T-cell (primary cell): ENCODE measurements at regions not wholly inside any gene's neighbourhood (a gene's known extent, or its start where the extent isn't known, plus 50 kb on each side); places are given as distances from the start of the nearest gene placed in this dataset.
A peak's percentile ranks its signal among the peaks of the same experiment; 100 is the strongest.

Source experiments
- ATAC-seq, 4 experiments: fragments of 200-7000 bp in 3 of 4; fragments of 150-1000 bp in 1 of 4; cut with Tn5 transposase; replicated peaks in 1 of 4; 1 replicate in 3 of 4; 2 replicates in 1 of 4; pipeline ENCODE4 v1.10.0; 2021; ENCODE audit warnings: moderate library complexity in 3 of 4, mild to moderate bottlenecking in 2 of 4, moderate number of reproducible peaks in 1 of 4
- CTCF ChIA-PET, 2 donors: fragments of 300-600 bp; sonication (Branson Sonifier 250); formaldehyde crosslinking; loops; one replicate each; lab custom pipeline; 2022; ENCODE audit warnings: antibody characterized with exemption in 2 of 2; lab: Charles Lee
- POLR2A ChIA-PET, 2 donors: fragments of 300-600 bp; sonication (Branson Sonifier 250); formaldehyde crosslinking; loops; one replicate each; lab custom pipeline; 2022; ENCODE audit warnings: antibody characterized with exemption in 2 of 2; lab: Charles Lee
- DNase-seq, 35 experiments: peaks; one replicate each; pipeline versions ENCODE4 v3.0.0 to v3.0.0-alpha.2; 2013 to 2023
- H3K27ac ChIP-seq: one replicate; pipeline ENCODE4 v1.5.1; 2013; ENCODE audit warnings: low read length
- H3K27me3 ChIP-seq, 2 experiments: replicated peaks in 1 of 2; 1 replicate in 1 of 2; 2 replicates in 1 of 2; pipeline versions ENCODE4 v1.6.1 to v1.7.0; 2013; ENCODE audit warnings: low read length in 1 of 2, mixed read lengths in 1 of 2; ENCODE audit not compliant: control insufficient read depth in 2 of 2, insufficient read depth in 2 of 2; ENCODE audit errors: extremely low read depth in 1 of 2
- H3K36me3 ChIP-seq, 2 donors: 1 replicate in 1 of 2; 2 replicates in 1 of 2; pipeline versions ENCODE4 v1.6.1 to v1.7.0; 2013; ENCODE audit warnings: low read length in 1 of 2; ENCODE audit not compliant: control insufficient read depth in 2 of 2, insufficient read depth in 1 of 2; ENCODE audit errors: extremely low read depth in 1 of 2
- H3K4me1 ChIP-seq, 2 experiments: 1 replicate in 1 of 2; 2 replicates in 1 of 2; pipeline versions ENCODE4 v1.6.1 to v1.7.0; 2013; ENCODE audit warnings: low read length in 2 of 2, mixed read lengths in 1 of 2; ENCODE audit not compliant: insufficient read depth in 2 of 2, control insufficient read depth in 1 of 2; ENCODE audit errors: extremely low read depth in 1 of 2
- H3K4me3 ChIP-seq, 2 donors: 1 replicate in 1 of 2; 2 replicates in 1 of 2; pipeline versions ENCODE4 v1.5.1 to v1.7.0; 2013; ENCODE audit warnings: mild to moderate bottlenecking in 2 of 2, low read length in 1 of 2, moderate library complexity in 1 of 2; ENCODE audit not compliant: control insufficient read depth in 1 of 2; ENCODE audit errors: extremely low read depth in 1 of 2
- H3K9me3 ChIP-seq: 2 replicates; pipeline ENCODE4 v1.7.0; 2013
- H3K27ac Mint-ChIP-seq, 2 donors: one replicate each; pipeline ENCODE4 v1.8.0; 2020 to 2021; ENCODE audit warnings: mild to moderate bottlenecking in 2 of 2, mixed read lengths in 2 of 2
- H3K27me3 Mint-ChIP-seq, 2 donors: one replicate each; pipeline ENCODE4 v1.8.0; 2021 to 2022; ENCODE audit warnings: mixed read lengths in 2 of 2
- H3K36me3 Mint-ChIP-seq: one replicate; pipeline ENCODE4 v1.8.0; 2021; ENCODE audit warnings: mixed read lengths
- H3K4me1 Mint-ChIP-seq, 3 donors: one replicate each; pipeline ENCODE4 v1.8.0; 2020 to 2022; ENCODE audit warnings: mixed read lengths in 3 of 3, mild to moderate bottlenecking in 1 of 3
- H3K4me3 Mint-ChIP-seq, 3 donors: one replicate each; pipeline ENCODE4 v1.8.0; 2020 to 2022; ENCODE audit warnings: mild to moderate bottlenecking in 3 of 3, mixed read lengths in 3 of 3, moderate library complexity in 3 of 3
- H3K9me3 Mint-ChIP-seq, 3 donors: one replicate each; pipeline ENCODE4 v1.8.0; 2020 to 2022; ENCODE audit warnings: mixed read lengths in 3 of 3
- WGBS: methylation state at CpG from one replicate; pipeline ENCODE4 v1.1.5; 2013; ENCODE audit warnings: missing lambda C conversion rate; ENCODE audit not compliant: insufficient coverage; 5-methylcytosine and 5-hydroxymethylcytosine counted together

DNA sequence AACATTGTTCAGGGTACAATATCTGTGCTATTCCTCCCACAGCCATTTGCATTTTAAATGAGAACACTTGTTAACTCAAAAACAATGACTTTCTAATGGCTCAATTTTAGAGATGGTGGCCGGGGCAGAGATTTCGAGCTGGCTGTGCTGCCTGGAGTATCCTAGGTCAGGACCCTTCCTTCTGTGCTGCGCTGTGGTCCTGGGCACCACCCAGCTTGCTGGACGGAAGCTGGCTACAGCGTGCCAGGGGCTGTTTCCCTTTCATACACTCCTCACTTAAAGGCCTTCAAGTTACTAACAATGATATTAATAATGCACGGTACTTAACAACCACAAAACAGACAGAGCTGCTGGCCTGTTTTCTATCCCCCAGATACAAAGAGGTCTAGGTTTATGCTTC is 194.4 kb upstream of the CST7 start:
- Histone ChIP-seq H3K27me3 (peaks cover 0 to 8% of the 10 kb centered on the region in 2 experiments), H3K27ac (no peak overlapping the region), H3K4me3 (no peak overlapping the region), H3K4me1 (no peaks in the 10 kb centered on the region), H3K36me3 (no peaks in the 10 kb centered on the region), H3K9me3 (no peaks in the 10 kb centered on the region)
- ATAC-seq (no peak), DNase-seq (no peak)
- POLR2A ChIA-PET: no interaction called here
- CTCF ChIA-PET: interaction anchor here in 1 of 2 donors (0.5 kb wide), 1 partner anchor 639 kb away, joined by 4 read pairs; no protein-coding TSS in a partner anchor
- 94% methylated on average over 4 of the region's 6 CpGs for WGBS
- Mint-ChIP-seq H3K27ac (no peak overlapping the region), H3K4me3 (no peak overlapping the region), H3K36me3 (no peaks in the 10 kb centered on the region), H3K9me3 (peaks cover 0 to 2% (median 0%) of the 10 kb centered on the region in 3 donors), H3K4me1 (peaks cover 0 to 4% (median 0%) of the 10 kb centered on the region in 3 donors), H3K27me3 (peaks cover 9 to 10% of the 10 kb centered on the region in 2 donors)

DNA sequence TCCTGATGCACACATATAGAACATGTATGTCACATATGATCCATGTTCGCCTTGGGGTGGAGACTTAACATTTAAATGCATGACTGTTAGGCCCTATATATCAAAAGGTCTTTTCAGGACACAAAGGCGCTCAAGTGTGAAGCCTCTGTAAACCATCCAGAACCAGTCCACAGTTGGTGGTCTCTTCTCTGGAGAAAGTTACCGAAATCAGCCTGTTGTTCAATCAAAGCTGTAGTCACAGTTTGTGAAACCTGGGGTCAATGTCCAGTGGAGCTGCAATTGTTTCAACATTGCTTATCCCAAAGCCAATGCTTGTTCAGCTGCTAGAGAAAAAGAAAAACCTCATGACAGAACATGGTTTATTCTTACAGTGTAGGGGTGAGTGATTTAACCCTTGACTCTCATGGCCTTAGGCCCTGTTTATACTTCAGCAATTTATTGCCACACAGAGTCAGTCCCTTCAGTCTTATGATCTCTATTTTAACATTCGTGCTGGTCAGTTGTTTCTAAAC is 193.6 kb upstream of the CST7 start:
- H3K36me3 Mint-ChIP-seq: no peaks in the 10 kb centered on the region
- ChIA-PET POLR2A (no interaction called here), CTCF (interaction anchor here in 1 of 2 donors (0.5 kb wide), 1 partner anchor 640 kb away, joined by 4 read pairs; no protein-coding TSS in a partner anchor)
- no peak for DNase-seq
- H3K27ac Mint-ChIP-seq: no peak overlapping the region
- peaks cover 0 to 7% (median 4%) of the 10 kb centered on the region in 3 donors for H3K9me3 Mint-ChIP-seq
- ATAC-seq: no peak
- H3K27me3 ChIP-seq: peaks cover 0 to 8% of the 10 kb centered on the region in 2 experiments
- H3K4me3 ChIP-seq: no peak overlapping the region
- H3K4me3 Mint-ChIP-seq: no peak overlapping the region
- H3K36me3 ChIP-seq: no peaks in the 10 kb centered on the region
- peaks cover 0 to 4% (median 0%) of the 10 kb centered on the region in 3 donors for H3K4me1 Mint-ChIP-seq
- 83% methylated on average over 1 of the region's 4 CpGs for WGBS
- H3K27me3 Mint-ChIP-seq: peaks cover 9 to 10% of the 10 kb centered on the region in 2 donors
- no peaks in the 10 kb centered on the region for H3K4me1 ChIP-seq
- no peak overlapping the region for H3K27ac ChIP-seq
- no peaks in the 10 kb centered on the region for H3K9me3 ChIP-seq

DNA sequence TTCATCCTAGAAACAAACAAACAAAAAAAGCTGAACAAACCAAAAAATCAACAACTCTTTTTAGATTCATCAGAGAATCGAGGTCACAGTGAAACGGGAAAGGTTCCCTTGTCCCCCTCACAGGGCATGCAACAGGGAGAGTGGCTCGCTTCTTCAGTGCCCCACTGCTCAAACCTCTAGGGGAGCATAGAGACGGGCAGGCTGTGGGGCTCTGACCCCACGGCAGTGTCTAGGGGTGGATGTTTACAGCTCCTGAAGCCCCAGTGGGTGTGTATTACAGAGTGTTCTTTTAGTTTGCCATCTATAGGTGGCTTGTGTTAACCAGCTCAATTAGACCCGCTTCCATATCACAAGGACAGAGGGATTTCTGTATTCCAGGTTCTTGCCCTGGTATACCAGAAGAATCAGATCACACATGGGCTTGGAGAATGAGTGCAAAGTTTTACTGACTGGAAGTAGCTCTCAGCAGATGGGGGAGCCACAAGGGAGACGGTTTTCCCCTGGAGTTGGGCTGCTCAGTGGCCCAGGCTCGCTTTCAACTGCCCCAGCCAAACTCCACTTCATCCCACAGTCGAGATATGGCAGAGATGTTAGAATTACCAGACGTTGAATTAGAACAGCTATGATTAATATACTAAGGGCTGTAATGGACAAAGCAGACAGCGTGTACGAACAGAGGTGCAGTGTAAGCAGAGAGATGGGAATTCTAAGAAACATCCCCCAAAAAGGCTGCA is 192.6 kb upstream of the CST7 start:
- 100% methylated on average over 2 of the region's 12 CpGs for WGBS
- no peak for DNase-seq
- no peak overlapping the region for H3K4me3 Mint-ChIP-seq
- CTCF ChIA-PET: no interaction called here
- H3K9me3 Mint-ChIP-seq: peaks cover 0 to 8% (median 4%) of the 10 kb centered on the region in 3 donors
- POLR2A ChIA-PET: no interaction called here
- H3K4me1 Mint-ChIP-seq: peaks cover 0 to 4% (median 0%) of the 10 kb centered on the region in 3 donors
- Histone ChIP-seq H3K4me1 (no peaks in the 10 kb centered on the region), H3K27me3 (peaks cover 0 to 8% of the 10 kb centered on the region in 2 experiments), H3K4me3 (no peak overlapping the region), H3K9me3 (no peaks in the 10 kb centered on the region), H3K27ac (no peak overlapping the region), H3K36me3 (no peaks in the 10 kb centered on the region)
- H3K27me3 Mint-ChIP-seq: peaks cover 9 to 10% of the 10 kb centered on the region in 2 donors
- H3K27ac Mint-ChIP-seq: no peak overlapping the region
- no peak for ATAC-seq
- H3K36me3 Mint-ChIP-seq: no peaks in the 10 kb centered on the region

DNA sequence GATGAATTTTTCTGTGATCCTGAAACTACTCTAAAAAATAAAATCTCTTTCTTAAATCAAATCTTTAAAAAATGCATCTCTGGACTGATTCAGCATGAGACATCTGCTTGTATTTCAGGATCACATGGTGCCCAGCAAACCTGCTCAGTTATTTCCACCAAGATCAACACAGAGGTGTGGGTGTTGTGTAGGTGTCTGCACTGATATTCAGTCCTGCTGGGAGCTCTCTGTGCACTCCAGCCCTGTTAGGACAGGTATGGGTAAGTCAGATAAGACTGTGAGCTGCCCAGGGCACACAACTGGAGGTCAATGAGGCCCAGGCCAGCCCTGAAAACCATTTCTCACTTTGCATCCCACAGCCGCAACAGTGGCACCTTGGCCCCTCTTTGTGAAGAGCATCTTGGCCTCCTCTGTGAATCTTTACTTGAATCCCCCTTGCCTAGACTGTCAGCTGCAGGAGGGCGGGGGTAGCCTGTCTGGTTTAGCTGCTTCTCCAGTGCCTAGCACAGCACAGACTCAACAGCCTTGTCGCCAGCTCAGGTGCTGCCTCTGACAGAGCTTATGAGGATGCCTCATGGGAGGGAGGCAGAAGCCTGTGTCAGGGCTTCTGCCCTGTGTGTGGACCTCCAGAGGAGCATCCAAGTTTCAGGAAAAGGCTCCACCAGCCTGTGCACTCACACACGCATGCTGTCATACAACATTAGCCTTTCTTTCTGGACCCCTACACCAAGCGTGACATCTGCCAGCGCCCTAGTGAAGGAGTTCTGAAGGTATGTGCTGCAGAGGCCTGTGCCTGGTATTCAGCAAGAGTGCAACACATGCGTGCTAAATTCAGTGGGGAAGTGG is 187.6 kb upstream of the CST7 start:
- DNase-seq: peak in 1 of 35 experiments; percentile 2

DNA sequence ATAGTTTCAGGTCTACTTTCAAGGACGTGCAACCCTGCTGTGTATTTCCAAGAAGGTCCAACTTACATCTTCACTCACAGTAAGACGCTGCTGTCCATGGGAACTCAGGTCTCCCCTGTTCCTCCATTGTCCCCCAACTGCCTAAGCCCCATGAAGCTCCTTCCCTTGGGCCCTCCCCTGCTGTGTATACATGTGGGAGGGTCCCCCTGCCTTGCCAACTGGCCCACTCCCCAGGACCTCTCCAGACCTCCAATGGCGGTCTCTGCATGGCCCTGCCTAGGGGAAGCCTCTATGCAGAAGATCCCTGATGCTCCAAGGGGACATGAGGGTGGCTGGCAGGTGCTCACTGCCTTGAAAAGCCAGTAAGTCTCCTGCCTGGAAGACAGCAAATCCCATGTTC is 186.7 kb upstream of the CST7 start:
- H3K4me3 Mint-ChIP-seq: no peak overlapping the region
- DNase-seq: peak in 2 of 35 experiments; percentile 3 to 15
- H3K36me3 Mint-ChIP-seq: no peaks in the 10 kb centered on the region

More for the DNA sequence above, 187.6 kb upstream of the CST7 start:
- Histone ChIP-seq H3K27ac (no peak overlapping the region), H3K9me3 (no peaks in the 10 kb centered on the region), H3K4me1 (no peaks in the 10 kb centered on the region), H3K4me3 (no peak overlapping the region), H3K36me3 (no peaks in the 10 kb centered on the region), H3K27me3 (peaks cover 0 to 28% of the 10 kb centered on the region in 2 experiments)
- no peaks in the 10 kb centered on the region for H3K4me1 Mint-ChIP-seq
- H3K9me3 Mint-ChIP-seq: peaks cover 0 to 8% (median 4%) of the 10 kb centered on the region in 3 donors
- ChIA-PET POLR2A (no interaction called here), CTCF (no interaction called here)
- peak in 1 of 4 experiments; percentile 10 for ATAC-seq
- 83% methylated on average over 3 of the region's 7 CpGs for WGBS
- peaks cover 7 to 21% of the 10 kb centered on the region in 2 donors for H3K27me3 Mint-ChIP-seq
- no peak overlapping the region for H3K4me3 Mint-ChIP-seq
- no peaks in the 10 kb centered on the region for H3K36me3 Mint-ChIP-seq
- H3K27ac Mint-ChIP-seq: no peak overlapping the region

DNA sequence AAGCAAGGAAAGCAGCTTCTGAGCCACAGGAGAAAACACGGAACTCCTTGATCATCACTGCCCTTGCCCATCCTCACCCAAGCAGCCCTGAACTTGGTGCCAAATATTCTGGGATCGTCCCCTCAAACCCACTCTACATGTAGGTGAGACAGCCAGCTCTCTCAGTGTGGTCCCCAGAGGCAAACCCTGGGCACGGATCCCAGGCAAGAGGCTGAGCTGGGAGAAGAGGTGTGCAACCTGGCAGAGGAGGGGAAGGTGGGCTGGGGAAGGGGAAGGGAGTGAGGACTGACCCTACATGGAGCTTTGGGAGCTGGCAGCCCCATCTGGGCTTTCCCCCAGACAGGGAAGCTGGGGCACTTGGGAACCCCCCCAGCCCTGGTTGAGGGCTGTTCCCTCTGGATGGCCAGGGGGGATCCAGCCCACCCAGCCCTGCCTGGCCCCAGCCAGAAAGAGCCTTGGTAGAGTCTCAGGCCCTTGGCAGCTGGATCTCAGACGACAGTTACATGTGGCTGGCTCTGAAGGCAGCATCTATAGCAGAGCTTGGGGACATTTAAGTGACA is 186.2 kb upstream of the CST7 start:
- WGBS: 45% methylated on average over 2 of the region's 4 CpGs
- Histone ChIP-seq H3K36me3 (no peaks in the 10 kb centered on the region), H3K27me3 (peaks cover 0 to 28% of the 10 kb centered on the region in 2 experiments), H3K4me3 (no peak overlapping the region), H3K4me1 (no peaks in the 10 kb centered on the region), H3K9me3 (no peaks in the 10 kb centered on the region), H3K27ac (no peak overlapping the region)
- no peak for ATAC-seq
- Mint-ChIP-seq H3K36me3 (no peaks in the 10 kb centered on the region), H3K27ac (no peak overlapping the region), H3K9me3 (peaks cover 0 to 8% (median 4%) of the 10 kb centered on the region in 3 donors), H3K4me1 (no peaks in the 10 kb centered on the region), H3K4me3 (no peak overlapping the region), H3K27me3 (peaks cover 1 to 18% of the 10 kb centered on the region in 2 donors)
- DNase-seq: peak in 1 of 35 experiments; percentile 21
- CTCF ChIA-PET: interaction anchor here in 1 of 2 donors (0.6 kb wide), 1 partner anchor 38 kb away, joined by 3 read pairs; no protein-coding TSS in a partner anchor
- POLR2A ChIA-PET: no interaction called here

More for the DNA sequence above, 186.7 kb upstream of the CST7 start:
- H3K27ac ChIP-seq: no peak overlapping the region
- WGBS: 100% methylated on average over 2 of the region's 3 CpGs
- CTCF ChIA-PET: interaction anchor here in 1 of 2 donors (0.6 kb wide), 1 partner anchor 39 kb away, joined by 3 read pairs; no protein-coding TSS in a partner anchor
- no peaks in the 10 kb centered on the region for H3K36me3 ChIP-seq
- Mint-ChIP-seq H3K4me1 (no peaks in the 10 kb centered on the region), H3K27ac (no peak overlapping the region), H3K9me3 (peaks cover 0 to 8% (median 4%) of the 10 kb centered on the region in 3 donors), H3K27me3 (peaks cover 3 to 18% of the 10 kb centered on the region in 2 donors)
- no peak overlapping the region for H3K4me3 ChIP-seq
- ATAC-seq: no peak
- POLR2A ChIA-PET: no interaction called here
- H3K4me1 ChIP-seq: no peaks in the 10 kb centered on the region
- peaks cover 0 to 28% of the 10 kb centered on the region in 2 experiments for H3K27me3 ChIP-seq
- H3K9me3 ChIP-seq: no peaks in the 10 kb centered on the region
